Parathyroid adenoma (tissue), 2 donors: ENCODE measurements at regions not wholly inside any gene's neighbourhood (a gene's known extent, or its start where the extent isn't known, plus 50 kb on each side); places are given as distances from the start of the nearest gene placed in this dataset.

Source experiments
- H2AFZ ChIP-seq: fragments of 300-600 bp; sonication (generic); one replicate; pipeline ENCODE4 v1.7.0; 2017; ENCODE audit warnings: antibody characterized with exemption, mild to moderate bottlenecking
- H3K27ac ChIP-seq: fragments of 300-600 bp; sonication (generic); one replicate; pipeline ENCODE4 v1.7.0; 2017
- H3K27me3 ChIP-seq: fragments of 300-600 bp; sonication (generic); one replicate; pipeline ENCODE4 v1.7.0; 2017; ENCODE audit warnings: low read length; ENCODE audit not compliant: control insufficient read depth, insufficient read depth
- H3K36me3 ChIP-seq: fragments of 300-600 bp; sonication (generic); one replicate; pipeline ENCODE4 v1.7.0; 2017; ENCODE audit warnings: low read length; ENCODE audit not compliant: control insufficient read depth, insufficient read depth
- H3K4me1 ChIP-seq: fragments of 300-600 bp; sonication (generic); one replicate; pipeline ENCODE4 v1.7.0; 2017; ENCODE audit warnings: control low read depth
- H3K4me2 ChIP-seq: fragments of 300-600 bp; sonication (generic); one replicate; pipeline ENCODE4 v1.7.0; 2017; ENCODE audit warnings: low read length
- H3K4me3 ChIP-seq: fragments of 300-600 bp; sonication (generic); one replicate; pipeline ENCODE4 v1.7.0; 2017; ENCODE audit warnings: low read depth, low read length
- H3K79me2 ChIP-seq: fragments of 300-600 bp; sonication (generic); one replicate; pipeline ENCODE4 v1.7.0; 2017; ENCODE audit warnings: control low read depth
- H3K9ac ChIP-seq: fragments of 300-600 bp; sonication (generic); one replicate; pipeline ENCODE4 v1.7.0; 2017; ENCODE audit warnings: mild to moderate bottlenecking
- H3K9me3 ChIP-seq: fragments of 300-600 bp; sonication (generic); one replicate; pipeline ENCODE4 v1.7.0; 2017; ENCODE audit warnings: low read length; ENCODE audit not compliant: control insufficient read depth
- TF ChIP-seq, protein P1 (sequence below): fragments of 300-600 bp; sonication (generic); IDR thresholded peaks from one replicate; pipeline ENCODE4 v1.7.0; 2017; ENCODE audit warnings: antibody characterized with exemption, mild to moderate bottlenecking
- donor health status: primary hyperparathyroidism.

DNA sequence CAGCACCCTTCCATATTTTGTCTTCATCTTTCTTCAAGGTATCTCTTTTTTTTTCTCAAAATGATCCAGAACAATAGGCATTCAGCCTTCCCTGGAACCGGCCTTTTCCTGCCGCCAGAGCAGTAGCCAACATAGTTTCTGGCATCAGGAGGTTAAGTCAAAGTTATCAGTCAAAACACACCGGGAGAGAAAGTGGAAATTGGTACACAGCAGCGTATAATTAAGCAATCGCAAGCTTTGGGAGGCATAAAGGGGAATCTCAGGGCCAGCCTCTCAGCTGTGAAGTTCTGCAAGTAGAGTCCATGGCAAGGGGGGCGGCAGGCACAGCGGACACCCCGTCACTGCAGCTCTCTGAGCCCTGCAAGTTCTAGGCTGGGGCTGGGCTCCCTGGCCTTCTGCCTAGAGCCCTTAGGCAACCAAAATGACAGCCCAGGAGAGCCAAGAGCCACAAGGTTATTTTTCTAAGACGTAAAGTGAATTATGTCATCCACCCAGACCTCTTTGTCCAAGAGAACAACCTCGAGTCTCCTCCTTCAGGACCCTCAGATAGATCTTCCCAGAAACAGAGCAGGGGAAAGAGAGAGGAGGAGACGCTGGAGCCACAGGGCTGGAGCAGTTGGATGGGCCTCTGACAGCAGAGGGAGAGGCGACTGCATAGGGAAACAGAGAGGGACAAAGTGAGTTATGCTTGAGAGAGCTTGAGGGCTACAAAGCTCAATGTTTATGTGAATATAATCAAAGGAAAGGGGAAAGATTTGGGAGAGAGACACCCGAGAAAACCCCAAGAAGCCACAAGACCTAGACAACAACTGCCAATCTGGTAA lies 114.7 kb downstream of the BCL2L11 start:
- H3K36me3 ChIP-seq: no peaks in the 10 kb centered on the region
- TF ChIP-seq, protein P1, sequence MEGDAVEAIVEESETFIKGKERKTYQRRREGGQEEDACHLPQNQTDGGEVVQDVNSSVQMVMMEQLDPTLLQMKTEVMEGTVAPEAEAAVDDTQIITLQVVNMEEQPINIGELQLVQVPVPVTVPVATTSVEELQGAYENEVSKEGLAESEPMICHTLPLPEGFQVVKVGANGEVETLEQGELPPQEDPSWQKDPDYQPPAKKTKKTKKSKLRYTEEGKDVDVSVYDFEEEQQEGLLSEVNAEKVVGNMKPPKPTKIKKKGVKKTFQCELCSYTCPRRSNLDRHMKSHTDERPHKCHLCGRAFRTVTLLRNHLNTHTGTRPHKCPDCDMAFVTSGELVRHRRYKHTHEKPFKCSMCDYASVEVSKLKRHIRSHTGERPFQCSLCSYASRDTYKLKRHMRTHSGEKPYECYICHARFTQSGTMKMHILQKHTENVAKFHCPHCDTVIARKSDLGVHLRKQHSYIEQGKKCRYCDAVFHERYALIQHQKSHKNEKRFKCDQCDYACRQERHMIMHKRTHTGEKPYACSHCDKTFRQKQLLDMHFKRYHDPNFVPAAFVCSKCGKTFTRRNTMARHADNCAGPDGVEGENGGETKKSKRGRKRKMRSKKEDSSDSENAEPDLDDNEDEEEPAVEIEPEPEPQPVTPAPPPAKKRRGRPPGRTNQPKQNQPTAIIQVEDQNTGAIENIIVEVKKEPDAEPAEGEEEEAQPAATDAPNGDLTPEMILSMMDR: no peak
- no peak overlapping the region for H3K4me2 ChIP-seq
- H3K27me3 ChIP-seq: no peaks in the 10 kb centered on the region
- no peaks in the 10 kb centered on the region for H3K9me3 ChIP-seq
- H3K4me3 ChIP-seq: no peak overlapping the region
- H3K27ac ChIP-seq: no peak overlapping the region
- H3K4me1 ChIP-seq: no peaks in the 10 kb centered on the region
- no peak overlapping the region for H3K9ac ChIP-seq
- no peaks in the 10 kb centered on the region for H3K79me2 ChIP-seq
- H2AFZ ChIP-seq: no peak overlapping the region

DNA sequence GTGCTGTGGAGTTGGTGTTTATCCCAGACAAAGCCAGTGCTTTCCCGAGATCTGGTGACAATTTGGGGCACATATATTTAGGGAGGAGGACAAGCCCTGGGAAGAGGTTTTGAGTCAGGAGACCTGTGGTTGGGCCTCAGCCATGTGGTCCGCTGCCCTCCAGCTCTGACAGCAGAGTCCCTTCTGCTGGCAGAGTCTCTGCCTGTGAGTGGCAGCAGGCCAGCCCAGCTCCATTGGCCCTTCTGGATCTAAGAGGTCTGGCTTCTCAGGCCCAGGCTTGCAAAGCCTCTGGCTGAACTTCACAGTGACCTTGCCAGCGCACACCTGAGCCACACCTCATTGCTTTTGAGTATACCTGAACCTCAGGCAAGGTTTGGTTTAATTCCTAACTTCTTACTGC lies 115.3 kb downstream of the BCL2L11 start:
- no peaks in the 10 kb centered on the region for H3K36me3 ChIP-seq
- no peaks in the 10 kb centered on the region for H3K27me3 ChIP-seq
- no peaks in the 10 kb centered on the region for H3K4me1 ChIP-seq
- TF ChIP-seq, protein P1: no peak
- no peak overlapping the region for H2AFZ ChIP-seq
- H3K27ac ChIP-seq: no peak overlapping the region
- H3K79me2 ChIP-seq: no peaks in the 10 kb centered on the region
- no peak overlapping the region for H3K4me3 ChIP-seq
- no peak overlapping the region for H3K4me2 ChIP-seq
- no peaks in the 10 kb centered on the region for H3K9me3 ChIP-seq
- no peak overlapping the region for H3K9ac ChIP-seq

- H2AFZ ChIP-seq: no peak overlapping the region
- no peaks in the 10 kb centered on the region for H3K79me2 ChIP-seq
- no peak overlapping the region for H3K4me3 ChIP-seq
- no peaks in the 10 kb centered on the region for H3K9me3 ChIP-seq
- no peaks in the 10 kb centered on the region for H3K4me1 ChIP-seq
- no peaks in the 10 kb centered on the region for H3K36me3 ChIP-seq
- H3K4me2 ChIP-seq: no peak overlapping the region
- H3K9ac ChIP-seq: no peak overlapping the region
- no peaks in the 10 kb centered on the region for H3K27me3 ChIP-seq
- TF ChIP-seq, protein P1: no peak
- H3K27ac ChIP-seq: no peak overlapping the region
These were observed 117.6 kb downstream of the BCL2L11 start for GRCh38 chr2:111238296-111238695.

DNA sequence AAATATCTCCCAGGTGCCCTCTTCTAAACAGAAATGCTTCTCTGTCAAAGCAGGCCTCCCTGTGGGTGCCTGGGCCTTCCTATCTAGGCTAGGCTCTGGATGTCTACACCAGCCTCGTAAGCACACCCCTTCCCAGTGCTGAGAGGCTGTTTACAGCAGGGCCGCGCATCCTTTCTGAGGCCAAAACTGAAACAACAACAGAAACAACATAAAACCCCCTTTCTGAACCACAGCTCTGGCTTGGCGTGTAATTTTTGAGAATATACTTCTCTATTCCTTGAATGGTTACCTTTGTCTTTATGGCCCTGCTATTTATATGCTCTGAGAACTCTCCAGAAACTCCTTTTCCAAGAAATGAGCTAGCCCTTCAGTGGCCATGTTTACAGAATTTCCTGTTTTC lies 118.4 kb downstream of the BCL2L11 start:
- H3K36me3 ChIP-seq: no peaks in the 10 kb centered on the region
- no peaks in the 10 kb centered on the region for H3K4me1 ChIP-seq
- no peak overlapping the region for H2AFZ ChIP-seq
- H3K27ac ChIP-seq: no peak overlapping the region
- H3K4me2 ChIP-seq: no peak overlapping the region
- no peaks in the 10 kb centered on the region for H3K79me2 ChIP-seq
- H3K4me3 ChIP-seq: no peak overlapping the region
- H3K9me3 ChIP-seq: no peaks in the 10 kb centered on the region
- TF ChIP-seq, protein P1: no peak
- no peak overlapping the region for H3K9ac ChIP-seq
- no peaks in the 10 kb centered on the region for H3K27me3 ChIP-seq
